ENCODE measurements at regions not wholly inside any gene's neighbourhood (a gene's known extent, or its start where the extent isn't known, plus 50 kb on each side); places are given as distances from the start of the nearest gene placed in this dataset.
A peak's percentile ranks its signal among the peaks of the same experiment; 100 is the strongest.
"Not testable (repeated sequence)": the region's sequence is repeated elsewhere in the genome, so short reads cannot be mapped to it uniquely, and the experiment has no call there.

DNA sequence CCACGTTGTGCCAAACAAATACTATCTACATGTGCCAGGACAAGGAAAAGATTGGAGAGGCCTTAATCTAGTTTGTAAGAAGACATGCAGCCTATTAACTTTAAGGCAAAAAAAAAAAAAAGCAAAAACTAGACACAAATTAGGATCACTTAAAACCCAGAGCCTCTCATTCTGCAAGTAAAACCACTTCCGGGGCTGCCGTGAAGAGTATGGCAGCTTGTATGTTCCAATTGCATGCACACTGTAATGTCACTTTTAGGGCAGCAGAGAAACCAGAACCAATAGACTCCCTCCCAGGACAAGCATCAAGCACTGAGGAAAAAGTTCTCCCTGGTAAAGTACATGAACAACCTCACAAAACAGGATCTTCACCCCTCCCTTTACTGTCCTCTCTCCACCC, 70.6 kb downstream of the RSL24D1 start:
- DNase-seq (ENCODE audit: low read depth in 2 of 2): no peak

DNA sequence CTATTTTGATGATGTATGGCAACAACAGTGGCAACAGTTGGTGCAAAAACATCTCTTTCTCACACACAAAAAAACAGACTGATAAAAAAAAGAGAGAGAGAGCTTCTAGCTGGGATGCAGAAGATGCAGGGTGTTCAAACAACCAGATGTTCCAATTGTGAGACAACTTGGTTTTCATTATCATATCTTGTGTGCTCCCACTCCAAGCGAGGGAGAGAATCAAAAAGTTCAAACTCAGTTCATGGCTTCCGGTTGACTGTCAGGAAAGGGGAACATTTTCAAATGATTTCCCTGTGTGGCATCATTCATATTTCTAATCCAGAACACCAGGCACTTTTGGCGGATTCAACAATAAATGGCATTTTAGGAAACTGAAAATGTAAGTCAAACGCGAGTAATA, 72.1 kb downstream of the RSL24D1 start:
- no peak for DNase-seq (ENCODE audit: low read depth in 2 of 2)

DNA sequence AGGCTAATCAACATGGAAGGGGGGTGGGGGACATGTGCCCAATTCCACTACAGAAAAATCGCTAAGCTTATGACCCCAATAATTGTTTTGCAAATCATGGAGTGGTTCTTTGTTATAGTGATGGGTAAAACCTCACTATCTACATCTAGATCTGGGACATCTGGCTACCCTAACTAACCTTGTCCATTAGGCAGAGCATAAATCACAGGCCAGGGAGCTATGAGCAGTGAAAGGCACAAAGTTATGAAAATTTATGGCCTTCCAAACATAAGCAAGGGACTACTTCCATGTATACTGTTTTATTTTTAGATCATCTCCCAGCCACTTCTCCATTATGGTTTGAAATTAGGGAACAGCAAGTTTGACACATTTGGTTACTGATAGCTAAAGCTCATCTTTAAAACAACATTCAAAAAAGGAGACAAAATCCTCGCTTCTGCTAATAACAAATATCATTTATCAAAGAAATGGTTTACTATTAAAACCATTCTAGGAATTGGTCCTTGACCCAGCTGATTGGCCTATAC, 78.3 kb downstream of the RSL24D1 start:
- DNase-seq (ENCODE audit: low read depth in 2 of 2): no peak

DNA sequence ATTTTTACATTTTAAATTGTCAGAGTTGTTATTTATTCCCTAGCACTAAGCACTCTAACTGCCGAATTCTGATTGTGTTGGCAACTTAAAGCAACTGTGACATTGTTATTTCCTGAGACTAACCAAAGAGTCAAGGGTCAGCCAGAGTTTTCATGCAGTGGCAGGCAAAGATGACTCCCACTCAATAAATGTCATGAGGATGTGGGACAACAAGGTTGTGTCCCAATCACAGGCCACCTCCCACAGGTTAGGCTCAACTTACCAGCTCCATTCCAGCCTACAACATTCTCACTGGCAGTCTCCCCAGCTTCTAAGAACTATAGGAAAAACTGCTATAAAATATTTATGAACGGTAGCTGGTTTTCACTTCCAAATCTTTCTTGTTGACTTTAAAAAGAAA, 80.1 kb downstream of the RSL24D1 start:
- DNase-seq (ENCODE audit: low read depth in 2 of 2): no peak

DNA sequence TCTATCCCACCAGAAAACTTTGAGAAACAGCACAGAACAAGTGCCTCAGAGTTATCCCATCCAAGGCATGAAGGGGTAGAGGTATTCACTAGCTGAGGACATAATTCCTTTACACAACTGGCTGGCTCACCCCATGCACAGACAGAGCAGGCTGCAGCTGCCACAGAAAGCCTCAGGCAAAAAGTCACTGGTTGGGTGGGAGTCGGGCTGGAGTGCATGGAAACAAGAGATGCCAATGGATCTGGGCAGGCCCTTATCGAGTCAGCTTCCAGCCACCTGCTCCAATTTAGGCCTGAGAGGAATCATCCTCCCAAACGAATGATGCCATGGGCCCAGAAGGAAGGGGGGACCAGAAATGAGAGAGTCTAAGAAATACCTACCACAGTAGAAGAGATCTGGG, 83.0 kb downstream of the RSL24D1 start:
- DNase-seq (ENCODE audit: low read depth in 2 of 2): no peak

DNA sequence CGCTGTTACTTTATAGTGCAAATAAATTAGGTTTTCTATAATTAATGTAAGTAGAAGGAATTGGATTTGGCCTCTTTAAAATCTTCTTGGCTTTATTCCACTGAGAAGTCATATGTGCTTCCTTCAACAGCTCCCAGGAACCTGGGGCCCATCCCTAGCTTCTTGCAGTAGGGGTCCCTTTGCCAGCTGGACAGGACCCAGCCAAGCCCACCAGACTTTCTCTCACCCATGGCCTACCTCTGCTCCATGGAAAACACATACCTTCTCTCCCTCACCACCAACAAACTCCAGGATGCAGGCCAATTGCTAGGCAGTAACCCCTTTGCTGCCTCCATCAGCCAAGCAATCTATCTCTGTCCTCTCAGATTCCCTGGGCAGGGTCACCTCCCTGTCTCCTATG, 84.0 kb downstream of the RSL24D1 start:
- no peak for DNase-seq (ENCODE audit: low read depth in 2 of 2)

DNA sequence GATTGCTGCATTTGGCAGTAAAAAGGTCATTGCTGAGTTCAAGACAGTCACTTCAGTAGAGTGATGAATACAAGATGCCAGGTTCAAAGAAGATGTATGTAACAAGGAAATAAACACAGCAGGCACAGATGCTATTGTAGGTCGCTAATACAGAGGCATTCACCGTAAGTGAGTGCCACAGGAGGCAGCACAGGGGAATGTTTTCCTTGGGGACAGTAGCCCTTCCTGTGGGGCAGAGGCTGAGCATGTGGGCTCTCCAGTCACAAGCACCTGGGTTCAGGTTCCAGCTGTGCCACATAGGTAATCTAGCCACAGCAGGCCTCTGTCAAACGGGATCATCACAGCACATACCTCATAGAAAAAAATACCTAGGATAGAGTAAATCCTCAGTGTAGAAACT, 86.3 kb downstream of the RSL24D1 start:
- no peak for DNase-seq (ENCODE audit: low read depth in 2 of 2)

DNA sequence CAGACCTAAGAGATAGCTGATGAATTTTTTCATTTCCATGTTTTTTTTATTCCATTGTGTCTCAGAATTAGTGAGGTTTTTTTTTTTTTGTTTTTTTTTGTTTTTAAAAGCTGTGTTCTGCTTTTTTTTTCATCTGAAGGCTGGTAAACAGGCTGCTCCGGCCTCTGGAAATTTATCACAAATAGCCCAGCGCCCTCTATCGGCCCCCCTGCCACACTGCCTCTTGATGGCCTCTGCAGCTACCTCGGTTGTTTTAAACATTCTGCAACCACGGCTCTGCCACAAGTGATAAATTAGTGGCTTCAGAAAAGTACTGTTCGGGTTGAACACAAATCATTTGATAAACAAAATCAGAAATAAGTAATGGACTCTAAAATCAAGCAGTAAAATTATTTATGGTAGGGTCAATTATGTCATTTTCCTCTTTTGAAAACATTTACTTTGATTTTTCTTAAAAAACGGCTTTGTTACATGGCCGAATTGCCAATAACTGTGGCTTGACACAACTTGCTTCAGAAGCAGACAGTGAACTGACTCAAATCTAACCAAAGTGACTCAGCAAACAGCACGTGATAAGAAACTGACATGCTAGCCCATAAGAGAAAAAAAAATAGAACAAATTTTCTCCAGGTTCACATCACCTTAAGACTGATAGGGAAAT, 87.8 kb downstream of the RSL24D1 start:
- DNase-seq (ENCODE audit: low read depth in 2 of 2): peak; percentile 42 to 55

DNA sequence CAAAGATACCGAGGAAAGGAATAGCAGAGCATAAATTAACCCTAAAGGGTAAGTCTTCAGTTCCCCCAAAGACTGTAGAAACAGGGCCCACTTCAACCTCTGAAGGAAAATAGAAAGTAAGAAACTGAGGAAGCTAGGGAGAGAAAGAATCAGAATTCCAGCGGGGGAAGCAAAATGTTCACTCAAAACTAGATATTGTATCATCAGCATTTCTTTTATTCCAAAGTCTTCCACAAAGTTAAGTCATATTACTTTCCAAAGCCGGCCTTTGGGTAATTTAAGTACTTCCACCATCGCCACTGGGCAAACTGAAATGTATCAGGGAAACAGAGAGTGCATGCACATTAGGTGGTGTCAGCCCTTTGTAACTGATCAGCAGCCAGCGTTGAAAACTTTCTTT, 88.3 kb downstream of the RSL24D1 start:
- no peak for DNase-seq (ENCODE audit: low read depth in 2 of 2)

DNA sequence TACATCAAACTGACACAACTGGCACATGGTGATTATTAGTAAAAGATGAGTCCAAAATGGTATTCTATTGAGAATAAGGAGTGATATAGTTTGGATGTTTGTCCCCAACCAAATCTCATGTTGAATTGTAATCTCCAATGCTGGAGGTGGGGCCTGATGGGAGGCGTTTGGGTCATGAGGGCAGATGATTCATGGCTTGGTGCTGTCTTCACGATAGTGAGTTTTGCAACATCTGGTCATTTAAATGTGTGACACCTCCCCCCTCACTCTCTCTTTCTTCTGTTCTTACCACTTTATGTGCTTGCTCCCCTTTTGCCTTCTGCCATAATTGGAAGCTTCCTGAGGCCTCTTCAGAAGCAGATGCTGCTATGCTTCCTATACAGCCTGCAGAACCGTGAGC, 90.6 kb downstream of the RSL24D1 start:
- no peak for DNase-seq (ENCODE audit: low read depth in 2 of 2)

DNA sequence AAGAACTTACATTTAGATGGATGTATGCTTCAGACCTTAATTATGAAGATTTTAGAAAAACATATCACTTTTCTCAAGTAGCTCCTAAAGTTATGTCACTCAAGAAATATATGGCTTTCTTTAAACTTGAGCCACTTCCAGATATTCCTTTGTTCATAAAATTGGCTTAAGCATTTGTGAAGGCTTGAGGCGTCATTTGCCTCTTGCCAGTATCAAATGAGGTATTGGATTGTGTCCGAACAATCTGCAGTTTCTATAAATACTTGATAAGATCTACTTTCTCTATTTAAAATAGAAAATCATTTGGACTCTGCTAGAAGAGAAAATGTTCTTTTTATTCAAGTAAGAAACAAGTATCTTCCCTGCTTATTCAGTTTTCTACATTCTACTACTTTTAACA, 102.6 kb downstream of the RSL24D1 start:
- no peak for DNase-seq (ENCODE audit: low read depth in 2 of 2)

DNA sequence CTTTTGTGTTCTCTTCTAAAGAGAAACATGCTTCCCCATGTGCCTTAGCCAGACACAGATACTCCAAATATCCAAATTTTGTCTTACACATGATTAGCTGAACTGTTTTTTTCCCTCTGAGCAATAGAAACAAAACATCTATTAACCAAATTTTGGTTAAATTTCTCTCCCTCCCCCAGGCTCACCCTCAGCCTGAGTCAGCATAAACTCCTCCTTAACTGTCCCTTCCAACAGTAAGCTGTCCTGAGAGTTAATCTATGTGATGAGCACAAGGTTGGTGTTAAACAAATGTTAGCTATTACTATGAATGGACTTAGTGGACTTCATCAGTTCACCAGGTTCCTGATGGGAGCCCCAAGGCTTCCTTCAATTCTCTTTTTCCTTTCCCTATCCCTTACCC, 108.5 kb downstream of the RSL24D1 start:
- DNase-seq (ENCODE audit: low read depth in 2 of 2): no peak

DNA sequence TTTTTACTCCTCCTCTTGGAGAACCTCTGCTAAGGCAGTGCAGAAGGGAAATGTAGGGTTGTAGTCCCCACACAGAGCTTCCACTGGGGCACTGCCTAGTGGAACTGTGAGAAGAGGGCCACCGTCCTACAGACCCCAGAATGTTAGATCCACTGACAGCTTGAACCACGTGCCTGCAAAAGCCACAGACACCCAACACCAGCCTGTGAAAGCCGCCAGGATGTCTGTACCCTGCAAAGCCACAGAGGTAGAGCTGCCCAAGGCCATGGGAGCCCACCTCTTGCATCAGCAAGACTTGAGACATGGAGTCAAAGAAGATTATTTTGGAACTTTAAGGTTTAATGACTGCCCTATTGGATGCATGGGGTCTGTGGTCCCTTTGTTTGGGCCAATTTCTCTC, 112.1 kb downstream of the RSL24D1 start:
- DNase-seq (ENCODE audit: low read depth in 2 of 2): no peak

DNA sequence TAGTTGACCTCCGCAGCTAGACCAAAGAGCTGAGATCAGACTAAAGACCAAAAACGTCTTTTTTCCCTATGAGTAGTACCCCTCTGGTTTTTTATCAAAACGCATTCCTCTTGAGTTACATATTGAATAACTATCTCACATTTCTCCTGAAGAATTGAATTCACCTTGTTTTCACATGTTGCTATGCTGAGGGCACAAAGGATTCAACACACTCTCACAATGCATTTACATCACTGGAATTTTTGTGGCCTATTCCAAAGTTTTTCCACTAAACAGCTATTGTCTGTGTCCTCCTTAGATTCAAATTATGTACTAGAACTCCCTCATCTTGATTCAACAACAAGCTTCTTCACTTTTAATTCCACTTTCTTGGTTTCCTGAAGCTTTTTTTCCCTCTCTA, 112.5 kb downstream of the RSL24D1 start:
- no peak for DNase-seq (ENCODE audit: low read depth in 2 of 2)

DNA sequence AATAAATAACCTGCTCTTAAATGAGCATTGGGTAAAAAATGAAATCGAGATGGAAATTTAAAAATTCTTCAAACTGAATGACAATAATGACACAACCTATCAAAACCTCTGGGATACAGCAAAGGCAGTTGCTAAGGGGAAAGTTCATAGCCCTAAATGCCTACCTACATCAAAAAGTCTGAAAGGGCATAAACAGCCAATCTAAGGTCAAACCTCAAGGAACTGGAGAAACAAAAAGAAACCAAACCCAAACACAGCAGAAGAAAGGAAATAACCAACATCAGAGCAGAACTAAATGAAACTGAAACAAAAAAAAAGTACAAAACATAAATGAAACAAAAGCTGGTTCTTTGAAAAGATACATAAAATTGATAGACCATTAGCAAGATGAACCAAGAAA, 119.7 kb downstream of the RSL24D1 start:
- DNase-seq (ENCODE audit: low read depth in 2 of 2): not testable (repeated sequence)

DNA sequence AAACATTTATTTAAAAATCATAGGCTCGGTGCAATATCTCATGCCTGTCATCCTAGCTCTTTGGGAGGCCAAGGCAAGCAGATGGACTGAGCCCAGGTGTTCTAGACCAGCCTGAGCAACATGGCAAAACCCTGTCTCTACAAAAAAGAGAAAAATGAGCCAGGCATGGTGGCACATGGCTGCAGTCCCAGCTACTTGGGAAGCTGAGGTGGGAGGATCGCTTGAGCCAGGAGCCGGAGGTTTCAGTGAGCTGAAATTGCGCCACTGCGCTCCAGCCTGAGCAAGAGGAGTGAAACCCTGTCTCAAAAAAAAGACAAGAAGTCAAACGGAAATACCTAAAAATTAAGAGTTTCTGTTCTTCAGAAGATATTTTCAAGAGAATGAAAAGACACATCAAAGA, 122.3 kb downstream of the RSL24D1 start:
- DNase-seq (ENCODE audit: low read depth in 2 of 2): no peak

DNA sequence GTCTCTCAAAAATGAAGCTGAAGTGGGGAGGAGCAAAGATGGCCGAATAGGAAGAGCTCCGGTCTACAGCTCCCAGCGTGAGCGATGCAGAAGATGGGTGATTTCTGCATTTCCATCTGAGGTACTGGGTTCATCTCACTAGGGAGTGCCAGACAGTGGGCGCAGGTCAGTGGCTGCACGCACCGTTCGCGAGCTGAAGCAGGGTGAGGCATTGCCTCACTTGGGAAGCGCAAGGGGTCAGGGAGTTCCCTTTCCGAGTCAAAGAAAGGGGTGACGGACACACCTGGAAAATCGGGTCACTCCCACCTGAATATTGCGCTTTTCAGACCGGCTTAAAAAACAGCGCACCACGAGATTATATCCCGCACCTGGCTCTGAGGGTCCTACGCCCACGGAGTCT, 132.8 kb downstream of the RSL24D1 start:
- DNase-seq (ENCODE audit: low read depth in 2 of 2): not testable (repeated sequence)

DNA sequence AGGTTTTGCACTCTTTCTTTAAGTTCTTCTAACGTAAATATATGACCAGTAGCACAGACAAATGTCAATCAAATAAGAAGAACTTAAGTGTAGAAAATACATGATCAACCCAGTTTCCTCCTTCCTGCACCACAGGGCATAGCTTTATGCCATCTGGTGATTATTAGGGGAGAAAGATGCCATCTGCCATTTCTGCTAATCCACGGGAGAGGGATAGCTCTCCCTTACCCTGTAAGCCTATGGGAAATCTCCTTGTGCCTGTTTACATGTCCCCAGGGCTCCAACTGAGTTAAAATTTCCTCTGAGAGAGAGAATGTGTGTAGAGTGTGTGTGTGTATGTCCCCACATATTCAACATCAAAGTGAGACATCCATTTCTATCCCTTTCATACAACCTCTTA, 135.9 kb downstream of the RSL24D1 start:
- no peak for DNase-seq (ENCODE audit: low read depth in 2 of 2)

DNA sequence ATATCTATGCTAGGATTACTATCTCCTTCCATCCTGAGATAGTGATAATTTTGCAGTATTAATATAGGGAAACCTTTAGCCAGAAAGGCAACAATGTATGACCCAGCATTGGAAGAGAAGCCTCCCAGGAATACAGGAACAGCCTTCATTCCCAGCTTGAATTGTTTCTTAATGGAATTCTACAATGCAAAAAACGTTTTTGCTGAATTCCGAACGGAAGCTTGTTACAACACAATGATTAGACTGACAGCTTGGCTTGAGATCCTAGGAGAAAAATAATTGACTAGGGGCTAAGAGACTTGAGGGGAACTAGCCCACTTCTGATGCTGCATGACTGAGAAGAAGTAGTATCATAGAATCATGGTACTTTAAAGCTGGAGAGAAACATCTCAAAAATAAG, 140.2 kb downstream of the RSL24D1 start:
- no peak for DNase-seq (ENCODE audit: low read depth in 2 of 2)

DNA sequence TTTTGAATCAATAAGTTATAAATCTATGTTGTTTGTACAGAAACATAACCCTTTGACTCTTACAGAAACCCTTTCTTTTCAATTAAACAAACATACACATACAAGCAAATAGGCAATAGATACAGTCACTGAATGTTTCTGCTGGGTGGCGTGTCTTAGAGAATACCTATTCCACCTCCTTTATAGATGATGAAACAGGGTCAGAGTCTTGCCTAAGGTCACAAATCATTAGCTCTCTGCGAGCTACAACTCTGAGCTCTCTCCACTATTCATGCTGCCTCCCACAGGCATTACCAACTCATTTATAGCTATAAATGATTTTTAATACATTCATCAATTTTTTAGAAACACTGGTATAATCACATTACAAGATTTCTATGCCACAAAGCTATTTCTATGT, 152.6 kb downstream of the RSL24D1 start:
- DNase-seq (ENCODE audit: low read depth in 2 of 2): no peak

DNA sequence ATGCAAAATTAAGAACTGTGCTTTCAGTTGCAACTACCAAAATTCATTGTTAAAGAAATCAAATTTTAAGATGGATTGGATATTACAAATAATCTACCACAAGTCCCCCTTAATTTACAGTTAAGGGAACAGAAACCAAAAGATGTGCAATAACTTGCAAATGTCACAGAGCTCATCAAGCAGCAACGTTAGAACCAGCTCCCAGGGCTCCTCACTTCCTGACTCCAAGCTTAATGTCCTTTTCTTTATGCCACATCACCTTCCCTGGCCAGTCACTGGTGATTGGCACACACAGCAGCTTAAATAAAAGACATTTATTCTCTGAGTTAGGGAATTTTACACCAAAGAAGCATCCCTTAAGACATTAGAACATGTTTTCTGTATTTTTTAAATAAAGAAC, 159.7 kb downstream of the RSL24D1 start:
- DNase-seq (ENCODE audit: low read depth in 2 of 2): no peak

DNA sequence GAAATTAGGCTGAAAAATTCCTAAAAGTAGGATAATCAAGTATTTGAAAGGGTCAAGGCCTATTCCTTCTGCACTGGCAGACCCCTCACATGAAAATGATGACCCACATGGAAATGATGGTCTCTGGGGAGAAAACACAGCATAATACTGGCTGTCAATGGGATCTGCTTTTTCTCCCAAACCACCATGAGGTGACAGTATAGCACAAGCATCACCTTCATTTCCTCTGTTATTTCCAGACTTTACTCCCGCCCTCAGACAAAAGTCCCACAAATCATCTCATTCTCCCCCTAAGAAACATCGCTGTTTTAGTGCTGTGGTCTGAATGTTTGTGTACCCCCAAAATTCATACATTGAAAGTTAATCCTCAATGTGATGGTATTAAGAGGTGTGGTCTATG, 161.0 kb downstream of the RSL24D1 start:
- DNase-seq (ENCODE audit: low read depth in 2 of 2): no peak

DNA sequence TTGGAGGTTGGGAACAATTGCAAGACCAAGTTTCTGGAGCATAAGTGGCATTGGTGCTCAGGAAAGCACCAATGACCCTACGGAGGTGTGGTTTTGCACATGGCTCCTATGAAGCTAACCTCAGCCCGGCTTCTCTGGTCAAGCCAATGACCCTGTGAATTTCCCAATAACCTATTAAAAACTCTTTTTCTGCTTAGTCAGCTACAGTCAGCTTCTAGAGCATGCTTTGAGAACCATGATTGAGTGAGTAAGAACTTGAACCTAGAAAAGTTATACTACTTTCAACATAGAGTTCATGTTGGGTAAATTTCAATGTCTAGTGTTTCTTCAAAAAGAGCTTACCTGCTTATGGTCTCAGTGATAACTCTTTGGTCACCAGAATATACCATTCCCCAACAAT, 163.2 kb downstream of the RSL24D1 start:
- no peak for DNase-seq (ENCODE audit: low read depth in 2 of 2)

DNA sequence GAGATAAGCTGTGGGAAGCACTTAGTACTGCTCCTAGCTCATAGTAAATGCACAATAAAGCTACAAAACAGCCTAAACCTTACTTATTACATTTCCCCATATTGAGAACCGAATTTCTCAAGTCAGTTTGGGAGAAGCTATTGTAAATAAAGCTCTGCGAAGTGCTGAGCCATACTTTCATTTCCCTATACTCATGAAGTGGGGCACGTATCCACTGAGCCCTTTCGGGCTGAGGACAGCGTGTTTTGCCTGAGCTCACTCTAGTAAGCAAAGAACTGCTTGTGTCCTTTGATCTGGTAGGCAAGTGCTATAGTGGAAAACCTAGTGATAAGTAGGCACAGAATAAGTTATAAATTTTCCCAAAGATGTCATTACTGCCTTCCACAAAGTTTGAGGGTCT, 165.0 kb downstream of the RSL24D1 start:
- DNase-seq (ENCODE audit: low read depth in 2 of 2): no peak

Data from stimulated activated CD4-positive, alpha-beta T cell treated with anti-CD3 and anti-CD28 coated beads, Interleukin-4, amount 100 ng/mL, for 48 hours (primary cell).